IMR-90 (cell line): ENCODE measurements at regions not wholly inside any gene's neighbourhood (a gene's known extent, or its start where the extent isn't known, plus 50 kb on each side); places are given as distances from the start of the nearest gene placed in this dataset.
"Not testable (repeated sequence)": the region's sequence is repeated elsewhere in the genome, so short reads cannot be mapped to it uniquely, and the experiment has no call there.

Experiments
- ATAC-seq: fragments of 200-7000 bp; cut with Tn5 transposase; 2 replicates; pipeline ENCODE4 v1.9.1; 2020; ENCODE audit warnings: low read depth, mild to moderate bottlenecking, moderate library complexity
- BruUV-seq: library from RNA; stranded (reverse); fragments of 400-500 nt; replicated peaks from 2 replicates; lab custom pipeline; 2021; lab: Mats Ljungman, UMichigan
- CTCF ChIA-PET: fragments of 300-600 bp; formaldehyde crosslinking; extraction: SDS; loops from one replicate; lab custom pipeline; 2021; ENCODE audit warnings: antibody characterized with exemption; lab: Yijun Ruan, JAX
- POLR2A ChIA-PET: fragments of 300-600 bp; sonication (Branson Sonifier 250); formaldehyde crosslinking; loops from one replicate; lab custom pipeline; 2022; ENCODE audit warnings: antibody characterized with exemption; ENCODE audit not compliant: unreplicated experiment; lab: Charles Lee
- DNase-seq: peaks from one replicate; pipeline ENCODE4 v3.0.0; 2013
- H2AFZ ChIP-seq: replicated peaks from 2 replicates; pipeline ENCODE3; 2013; ENCODE audit warnings: low read length, mild to moderate bottlenecking; ENCODE audit not compliant: poor library complexity
- H2AK5ac ChIP-seq: 2 replicates; pipeline ENCODE4 v1.6.1; 2013; ENCODE audit warnings: low read depth, low read length, inconsistent platforms
- H2AK9ac ChIP-seq: replicated peaks from 2 replicates; pipeline ENCODE3; 2013; ENCODE audit warnings: mild to moderate bottlenecking, low read depth, low read length, moderate library complexity; ENCODE audit not compliant: poor library complexity
- H2BK120ac ChIP-seq: 2 replicates; pipeline ENCODE4 v1.6.1; 2013; ENCODE audit warnings: low read depth, low read length, inconsistent platforms
- H2BK15ac ChIP-seq: 3 replicates; pipeline ENCODE4 v1.6.1; 2013; ENCODE audit warnings: low read depth, low read length, inconsistent platforms
- H2BK20ac ChIP-seq: 2 replicates; pipeline ENCODE4 v1.6.1; 2013; ENCODE audit warnings: low read depth, mild to moderate bottlenecking, inconsistent platforms, low read length, moderate library complexity
- H2BK5ac ChIP-seq: 2 replicates; pipeline ENCODE4 v1.6.1; 2013; ENCODE audit warnings: mild to moderate bottlenecking, low read depth, low read length, inconsistent platforms; ENCODE audit not compliant: poor library complexity, severe bottlenecking
- H3K14ac ChIP-seq: replicated peaks from 2 replicates; pipeline ENCODE4 v1.6.1; 2013; ENCODE audit warnings: low read depth, low read length, inconsistent platforms
- H3K18ac ChIP-seq: 2 replicates; pipeline ENCODE4 v1.6.1; 2013; ENCODE audit warnings: low read depth, low read length, control low read depth
- H3K23ac ChIP-seq: 2 replicates; pipeline ENCODE4 v1.6.1; 2013; ENCODE audit warnings: low read depth, low read length, inconsistent platforms
- H3K27ac ChIP-seq: 2 replicates; pipeline ENCODE4 v1.5.1; 2013; ENCODE audit warnings: mild to moderate bottlenecking, control low read depth, low read length; ENCODE audit not compliant: insufficient read depth
- H3K27me3 ChIP-seq: 2 replicates; pipeline ENCODE4 v1.6.1; 2013; ENCODE audit warnings: low read length; ENCODE audit not compliant: control insufficient read depth, insufficient read depth
- H3K36me3 ChIP-seq: 2 replicates; pipeline ENCODE4 v1.6.1; 2013; ENCODE audit warnings: low read length, mixed read lengths; ENCODE audit not compliant: control insufficient read depth, insufficient read depth
- H3K4ac ChIP-seq: 2 replicates; pipeline ENCODE4 v1.6.1; 2013; ENCODE audit warnings: low read depth, low read length, inconsistent platforms
- H3K4me1 ChIP-seq: 2 replicates; pipeline ENCODE4 v1.6.1; 2013; ENCODE audit warnings: low read length, mixed read lengths; ENCODE audit not compliant: control insufficient read depth, insufficient read depth
- H3K4me2 ChIP-seq: 2 replicates; pipeline ENCODE4 v1.6.1; 2013; ENCODE audit warnings: low read depth, mild to moderate bottlenecking, control low read depth, low read length, moderate library complexity
- H3K4me3 ChIP-seq: 2 replicates; pipeline ENCODE4 v1.5.1; 2013; ENCODE audit warnings: low read depth, mild to moderate bottlenecking, control low read depth, low read length, moderate library complexity; ENCODE audit not compliant: insufficient read depth
- H3K56ac ChIP-seq: 2 replicates; pipeline ENCODE4 v1.6.1; 2013; ENCODE audit warnings: low read length, inconsistent platforms; ENCODE audit not compliant: insufficient read depth; ENCODE audit errors: extremely low read depth
- H3K79me1 ChIP-seq, 2 experiments: 2 replicates each; pipeline ENCODE4 v1.6.1; 2013; ENCODE audit warnings: low read length in 2 of 2, inconsistent platforms in 1 of 2, low read depth in 1 of 2
- H3K9ac ChIP-seq: 2 replicates; pipeline ENCODE4 v1.6.1; 2013; ENCODE audit warnings: low read depth, low read length, control low read depth
- H3K9me1 ChIP-seq: 2 replicates; pipeline ENCODE4 v1.6.1; 2013; ENCODE audit warnings: low read length, inconsistent platforms; ENCODE audit not compliant: insufficient read depth
- H3K9me3 ChIP-seq: 2 replicates; pipeline ENCODE4 v1.6.1; 2013; ENCODE audit warnings: low read length; ENCODE audit not compliant: control insufficient read depth, insufficient read depth
- H4K20me1 ChIP-seq: 2 replicates; pipeline ENCODE4 v1.6.1; 2013; ENCODE audit warnings: low read length, inconsistent platforms; ENCODE audit not compliant: insufficient read depth
- H4K5ac ChIP-seq: 2 replicates; pipeline ENCODE4 v1.6.1; 2013; ENCODE audit warnings: mild to moderate bottlenecking, low read depth, low read length, control low read depth
- H4K8ac ChIP-seq, 2 experiments: 2 replicates each; pipeline ENCODE4 v1.6.1; 2013; ENCODE audit warnings: low read depth in 2 of 2, low read length in 2 of 2, control low read depth in 1 of 2, inconsistent platforms in 1 of 2
- H4K91ac ChIP-seq: 2 replicates; pipeline ENCODE4 v1.6.1; 2013; ENCODE audit warnings: low read depth, low read length, inconsistent platforms; ENCODE audit not compliant: insufficient read depth
- SMC3 ChIP-seq: fragments of 150-350 bp; IDR thresholded peaks from 2 replicates; pipeline ENCODE4 v1.6.1; 2016; ENCODE audit warnings: low read depth, mild to moderate bottlenecking, antibody characterized with exemption, low read length, moderate library complexity
- WGBS, 2 experiments: methylation state at CpG; one replicate each; pipeline versions ENCODE4 v1.1.5 to v1.1.7; 2013; ENCODE audit warnings: missing lambda C conversion rate in 2 of 2; ENCODE audit not compliant: insufficient read length in 1 of 2; ENCODE audit errors: extremely low coverage in 2 of 2; 5-methylcytosine and 5-hydroxymethylcytosine counted together
- dilution Hi-C: fragments of 300-500 bp; cut with HindIII; formaldehyde crosslinking; loops from one replicate; pipeline ENCODE4 v1.14.3; 2018; ENCODE audit warnings: low sequenced_read_pairs; ENCODE audit not compliant: unreplicated experiment
- in situ Hi-C: fragments of 300-500 bp; cut with MboI; formaldehyde crosslinking; loops from 3 replicates; pipeline ENCODE4 v1.14.3; 2019; ENCODE audit warnings: low sequenced_read_pairs, inconsistent platforms, mixed read lengths
- intact Hi-C: fragments of 100-400 bp; cut with micrococcal nuclease; formaldehyde crosslinking; loops from 2 replicates; pipeline ENCODE4 v1.10.0; 2022

DNA sequence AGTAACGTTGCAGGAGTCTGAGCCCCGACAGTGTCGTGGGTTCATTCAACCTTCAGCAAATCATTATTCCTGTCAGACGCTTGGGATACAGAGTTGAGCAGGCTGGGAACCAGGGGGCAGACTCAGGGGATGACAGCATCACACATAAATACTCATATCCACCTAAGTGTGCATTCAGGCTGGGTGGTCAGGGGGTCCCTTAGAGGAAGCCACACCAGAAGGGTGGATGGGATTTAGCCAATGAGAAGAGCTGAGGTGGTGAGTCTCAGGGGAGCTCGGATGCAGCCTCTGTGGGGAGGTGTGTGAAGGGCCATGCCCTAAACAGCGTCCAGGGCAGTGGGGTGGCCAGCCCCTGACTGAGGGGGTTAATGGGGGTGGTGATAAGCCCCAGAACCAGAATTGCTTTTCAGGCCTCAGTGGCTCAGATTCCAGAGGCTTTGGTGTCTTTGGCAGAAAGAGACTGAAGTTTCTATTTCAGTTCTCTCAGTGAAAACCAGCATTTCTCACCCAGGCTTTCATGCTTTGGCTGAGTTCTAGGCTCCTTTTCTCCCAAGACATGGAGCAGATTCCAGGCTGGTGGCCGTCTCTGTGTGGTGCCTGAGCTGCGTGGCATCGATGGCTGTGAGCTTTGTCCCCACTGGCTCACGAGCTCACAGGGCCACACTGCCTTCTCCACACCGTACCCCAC is 83.9 kb upstream of the CLDN5 start:
- no TSS peak for BruUV-seq
- DNase-seq (no peak), ATAC-seq (no peak)
- Histone ChIP-seq H3K9ac (no peak overlapping the region), H3K4ac (no peak overlapping the region), H3K9me3 (no peaks in the 10 kb centered on the region), H4K5ac (no peak overlapping the region), H4K20me1 (no peaks in the 10 kb centered on the region), H3K4me3 (no peak overlapping the region), H3K4me2 (no peak overlapping the region), H3K18ac (no peak overlapping the region), H3K9me1 (no peaks in the 10 kb centered on the region), H3K79me1 (no peaks in the 10 kb centered on the region), H3K27me3 (peaks cover 52% of the 10 kb centered on the region), H2BK5ac (no peak overlapping the region), H3K4me1 (peaks cover 1% of the 10 kb centered on the region; the same call in 1 of the 2 replicates), H2BK15ac (no peak overlapping the region), H3K36me3 (no peaks in the 10 kb centered on the region), H4K91ac (no peak overlapping the region), H3K23ac (peak overlapping the region; percentile 20; the same call in 1 of the 2 replicates), H4K8ac (no peak overlapping the region), H2AFZ (no peak overlapping the region), H2BK120ac (no peak overlapping the region), H3K56ac (no peak overlapping the region), H3K14ac (no peak overlapping the region), H2AK9ac (no peak overlapping the region), H2AK5ac (no peak overlapping the region), H2BK20ac (no peak overlapping the region), H3K27ac (no peak overlapping the region)
- WGBS, 2 experiments, result 7% methylated on average over 2 of the region's 11 CpGs; no CpG with 5 or more reads in 1 of the 2 experiments
- dilution Hi-C loops, result no loop called here
- TF ChIP-seq SMC3, result no peak
- ChIA-PET CTCF (no interaction called here), POLR2A (no interaction called here)
- in situ Hi-C loops, result no loop called here
- intact Hi-C loops, result no loop called here

GRCh38 chr22:19609753-19610152 is 85.5 kb upstream of the CLDN5 start:
- H4K91ac ChIP-seq, H3K4me3 ChIP-seq, in situ Hi-C loops, H3K4ac ChIP-seq, H3K9me3 ChIP-seq, H3K79me1 ChIP-seq, H2AK9ac ChIP-seq, H4K5ac ChIP-seq, H3K9ac ChIP-seq, H2AK5ac ChIP-seq, H3K27ac ChIP-seq, dilution Hi-C loops, H3K14ac ChIP-seq, H2BK5ac ChIP-seq, BruUV-seq, H3K23ac ChIP-seq, ATAC-seq, CTCF ChIA-PET, H3K9me1 ChIP-seq, H2BK15ac ChIP-seq, H3K4me2 ChIP-seq, H3K18ac ChIP-seq, H2BK120ac ChIP-seq, H2AFZ ChIP-seq, H3K56ac ChIP-seq, H3K36me3 ChIP-seq, POLR2A ChIA-PET, H4K20me1 ChIP-seq, DNase-seq, H2BK20ac ChIP-seq, H4K8ac ChIP-seq, intact Hi-C loops, H3K4me1 ChIP-seq: not testable (repeated sequence)
- H3K27me3 ChIP-seq, result peaks cover 56% of the 10 kb centered on the region
- no CpG with 5 or more reads among the region's 8 CpGs for WGBS, 2 experiments
